ENCODE measurements at regions not wholly inside any gene's neighbourhood (a gene's known extent, or its start where the extent isn't known, plus 50 kb on each side); places are given as distances from the start of the nearest gene placed in this dataset.

GRCh38 chr12:107337346-107338095 is 244.2 kb upstream of the CRY1 start:
- WGBS = 87% methylated on average over 9 of the region's 9 CpGs
- Histone ChIP-seq H3K4me1 (ENCODE audit: control insufficient read depth in 2 of 2, insufficient read depth in 2 of 2, low read length in 2 of 2) (peaks cover 18 to 27% of the 10 kb centered on the region in 2 donors), H3K4me3 (ENCODE audit: low read length in 2 of 2) (no peak overlapping the region), H3K27me3 (ENCODE audit: control insufficient read depth in 2 of 2, insufficient read depth in 1 of 2, low read length in 1 of 2) (no peaks in the 10 kb centered on the region), H3K36me3 (ENCODE audit: control insufficient read depth in 2 of 2, insufficient read depth in 2 of 2, low read length in 1 of 2) (no peaks in the 10 kb centered on the region), H3K9me3 (ENCODE audit: control insufficient read depth in 2 of 2, insufficient read depth in 1 of 2, low read length in 1 of 2) (no peaks in the 10 kb centered on the region), H3K27ac (ENCODE audit: low read depth in 1 of 2, low read length in 1 of 2) (no peak overlapping the region)
- no peak for DNase-seq (ENCODE audit: low read depth in 6 of 9, low spot score in 9 of 9)

GRCh38 chr12:107339487-107339886 is 246.1 kb upstream of the CRY1 start:
- 77% methylated on average over 4 of the region's 4 CpGs for WGBS
- DNase-seq (ENCODE audit: low read depth in 6 of 9, low spot score in 9 of 9) = no peak
- no peak overlapping the region for H3K27ac ChIP-seq (ENCODE audit: low read depth in 1 of 2, low read length in 1 of 2)
- H3K36me3 ChIP-seq (ENCODE audit: control insufficient read depth in 2 of 2, insufficient read depth in 2 of 2, low read length in 1 of 2) = no peaks in the 10 kb centered on the region
- no peak overlapping the region for H3K4me3 ChIP-seq (ENCODE audit: low read length in 2 of 2)
- H3K9me3 ChIP-seq (ENCODE audit: control insufficient read depth in 2 of 2, insufficient read depth in 1 of 2, low read length in 1 of 2) = no peaks in the 10 kb centered on the region
- no peaks in the 10 kb centered on the region for H3K27me3 ChIP-seq (ENCODE audit: control insufficient read depth in 2 of 2, insufficient read depth in 1 of 2, low read length in 1 of 2)
- peaks cover 10 to 16% of the 10 kb centered on the region in 2 donors for H3K4me1 ChIP-seq (ENCODE audit: control insufficient read depth in 2 of 2, insufficient read depth in 2 of 2, low read length in 2 of 2)

GRCh38 chr12:107339932-107340331 is 246.6 kb upstream of the CRY1 start:
- Histone ChIP-seq H3K4me1 (ENCODE audit: control insufficient read depth in 2 of 2, insufficient read depth in 2 of 2, low read length in 2 of 2) (peaks cover 10 to 16% of the 10 kb centered on the region in 2 donors), H3K27ac (ENCODE audit: low read depth in 1 of 2, low read length in 1 of 2) (no peak overlapping the region), H3K4me3 (ENCODE audit: low read length in 2 of 2) (no peak overlapping the region), H3K27me3 (ENCODE audit: control insufficient read depth in 2 of 2, insufficient read depth in 1 of 2, low read length in 1 of 2) (no peaks in the 10 kb centered on the region), H3K9me3 (ENCODE audit: control insufficient read depth in 2 of 2, insufficient read depth in 1 of 2, low read length in 1 of 2) (no peaks in the 10 kb centered on the region), H3K36me3 (ENCODE audit: control insufficient read depth in 2 of 2, insufficient read depth in 2 of 2, low read length in 1 of 2) (no peaks in the 10 kb centered on the region)
- DNase-seq (ENCODE audit: low read depth in 6 of 9, low spot score in 9 of 9) = no peak
- 96% methylated on average over 2 of the region's 2 CpGs for WGBS

DNA sequence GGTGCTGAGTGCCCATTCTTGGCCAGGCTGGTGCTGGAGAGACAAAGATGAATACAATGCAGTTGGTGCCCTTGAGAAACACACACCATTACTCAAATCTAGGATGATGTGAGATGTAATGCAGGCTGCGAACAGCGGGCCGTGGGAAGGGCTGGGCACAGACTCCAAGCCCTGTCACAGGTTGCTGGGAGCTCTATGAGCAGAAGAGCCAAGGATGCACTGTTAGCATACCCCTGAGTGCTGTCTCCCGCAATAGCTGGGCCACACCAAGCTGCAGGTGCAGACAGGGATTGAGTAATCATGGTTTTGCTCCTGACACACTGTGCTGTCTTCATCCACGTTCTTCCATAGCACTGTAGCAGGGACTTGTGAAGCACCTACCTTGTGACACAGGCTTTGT is 247.5 kb upstream of the CRY1 start:
- Histone ChIP-seq H3K4me1 (ENCODE audit: control insufficient read depth in 2 of 2, insufficient read depth in 2 of 2, low read length in 2 of 2) (peaks cover 10 to 18% of the 10 kb centered on the region in 2 donors), H3K36me3 (ENCODE audit: control insufficient read depth in 2 of 2, insufficient read depth in 2 of 2, low read length in 1 of 2) (no peaks in the 10 kb centered on the region), H3K27ac (ENCODE audit: low read depth in 1 of 2, low read length in 1 of 2) (no peak overlapping the region), H3K27me3 (ENCODE audit: control insufficient read depth in 2 of 2, insufficient read depth in 1 of 2, low read length in 1 of 2) (no peaks in the 10 kb centered on the region), H3K9me3 (ENCODE audit: control insufficient read depth in 2 of 2, insufficient read depth in 1 of 2, low read length in 1 of 2) (no peaks in the 10 kb centered on the region), H3K4me3 (ENCODE audit: low read length in 2 of 2) (no peak overlapping the region)
- WGBS = 92% methylated on average over 5 of the region's 5 CpGs
- no peak for DNase-seq (ENCODE audit: low read depth in 6 of 9, low spot score in 9 of 9)

DNA sequence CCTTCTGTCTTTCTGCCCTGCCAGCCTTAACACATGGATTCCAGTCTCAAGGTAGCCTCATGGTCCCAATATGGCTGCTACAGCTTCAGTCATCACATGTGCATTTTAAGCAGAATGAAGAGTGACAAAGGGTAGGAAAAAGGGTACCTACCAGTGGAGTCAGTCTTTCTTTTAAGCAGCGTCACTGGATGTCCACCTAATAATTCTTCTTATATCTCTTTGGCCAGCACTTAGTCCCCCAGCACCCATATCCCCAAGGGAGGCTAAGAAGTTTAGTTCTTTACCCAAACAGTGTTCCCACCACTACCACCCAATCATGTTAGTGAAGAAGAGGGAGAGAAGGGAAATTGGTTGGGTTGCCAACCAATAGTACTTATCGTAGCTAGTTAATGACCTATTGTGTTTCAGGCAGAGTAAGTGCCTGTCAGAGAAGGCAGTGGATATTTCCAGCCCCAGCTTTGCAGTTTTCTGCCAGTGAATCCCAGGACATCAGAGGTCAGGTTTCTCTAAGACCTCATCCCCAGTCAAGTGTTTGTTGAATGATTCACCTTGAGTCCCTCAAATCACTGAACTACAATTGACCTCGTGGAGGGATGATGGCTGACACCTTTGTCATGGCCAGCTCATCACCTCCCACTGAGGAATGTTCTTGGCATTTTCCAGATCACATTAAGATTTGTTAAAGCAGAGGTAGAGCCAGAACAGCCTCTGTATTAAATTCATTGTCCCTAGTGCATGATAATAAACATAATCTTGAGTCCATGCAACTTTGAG is 250.9 kb upstream of the CRY1 start:
- Histone ChIP-seq H3K9me3 (ENCODE audit: control insufficient read depth in 2 of 2, insufficient read depth in 1 of 2, low read length in 1 of 2) (peaks cover 1 to 4% of the 10 kb centered on the region in 2 donors), H3K4me1 (ENCODE audit: control insufficient read depth in 2 of 2, insufficient read depth in 2 of 2, low read length in 2 of 2) (peaks cover 21 to 25% of the 10 kb centered on the region in 2 donors), H3K27me3 (ENCODE audit: control insufficient read depth in 2 of 2, insufficient read depth in 1 of 2, low read length in 1 of 2) (no peaks in the 10 kb centered on the region), H3K27ac (ENCODE audit: low read depth in 1 of 2, low read length in 1 of 2) (no peak overlapping the region), H3K4me3 (ENCODE audit: low read length in 2 of 2) (no peak overlapping the region), H3K36me3 (ENCODE audit: control insufficient read depth in 2 of 2, insufficient read depth in 2 of 2, low read length in 1 of 2) (no peaks in the 10 kb centered on the region)
- WGBS = 98% methylated on average over 3 of the region's 3 CpGs
- no peak for DNase-seq (ENCODE audit: low read depth in 6 of 9, low spot score in 9 of 9)

- DNase-seq (ENCODE audit: low read depth in 6 of 9, low spot score in 9 of 9) = no peak
- Histone ChIP-seq H3K4me3 (ENCODE audit: low read length in 2 of 2) (no peak overlapping the region), H3K36me3 (ENCODE audit: control insufficient read depth in 2 of 2, insufficient read depth in 2 of 2, low read length in 1 of 2) (no peaks in the 10 kb centered on the region), H3K9me3 (ENCODE audit: control insufficient read depth in 2 of 2, insufficient read depth in 1 of 2, low read length in 1 of 2) (peaks cover 1 to 6% of the 10 kb centered on the region in 2 donors), H3K4me1 (ENCODE audit: control insufficient read depth in 2 of 2, insufficient read depth in 2 of 2, low read length in 2 of 2) (peaks cover 25 to 29% of the 10 kb centered on the region in 2 donors), H3K27me3 (ENCODE audit: control insufficient read depth in 2 of 2, insufficient read depth in 1 of 2, low read length in 1 of 2) (no peaks in the 10 kb centered on the region), H3K27ac (ENCODE audit: low read depth in 1 of 2, low read length in 1 of 2) (peak overlapping the region; percentile 20 to 64)
- over 99% methylated on average over 3 of the region's 3 CpGs for WGBS
Observed at GRCh38 chr12:107347261-107347660, 253.9 kb upstream of the CRY1 start.

GRCh38 chr12:107349008-107349747 is 255.8 kb upstream of the CRY1 start:
- peaks cover 1 to 9% of the 10 kb centered on the region in 2 donors for H3K9me3 ChIP-seq (ENCODE audit: control insufficient read depth in 2 of 2, insufficient read depth in 1 of 2, low read length in 1 of 2)
- 96% methylated on average over 5 of the region's 5 CpGs for WGBS
- peak overlapping the region in 1 of 2 donors; percentile 28 for H3K27ac ChIP-seq (ENCODE audit: low read depth in 1 of 2, low read length in 1 of 2)
- H3K36me3 ChIP-seq (ENCODE audit: control insufficient read depth in 2 of 2, insufficient read depth in 2 of 2, low read length in 1 of 2) = no peaks in the 10 kb centered on the region
- H3K4me3 ChIP-seq (ENCODE audit: low read length in 2 of 2) = no peak overlapping the region
- no peaks in the 10 kb centered on the region for H3K27me3 ChIP-seq (ENCODE audit: control insufficient read depth in 2 of 2, insufficient read depth in 1 of 2, low read length in 1 of 2)
- peaks cover 34 to 38% of the 10 kb centered on the region in 2 donors for H3K4me1 ChIP-seq (ENCODE audit: control insufficient read depth in 2 of 2, insufficient read depth in 2 of 2, low read length in 2 of 2)
- no peak for DNase-seq (ENCODE audit: low read depth in 6 of 9, low spot score in 9 of 9)

GRCh38 chr12:107349839-107350238 is 256.5 kb upstream of the CRY1 start:
- 95% methylated on average over 2 of the region's 2 CpGs for WGBS
- H3K36me3 ChIP-seq (ENCODE audit: control insufficient read depth in 2 of 2, insufficient read depth in 2 of 2, low read length in 1 of 2) = no peaks in the 10 kb centered on the region
- H3K27me3 ChIP-seq (ENCODE audit: control insufficient read depth in 2 of 2, insufficient read depth in 1 of 2, low read length in 1 of 2) = no peaks in the 10 kb centered on the region
- peaks cover 1 to 9% of the 10 kb centered on the region in 2 donors for H3K9me3 ChIP-seq (ENCODE audit: control insufficient read depth in 2 of 2, insufficient read depth in 1 of 2, low read length in 1 of 2)
- DNase-seq (ENCODE audit: low read depth in 6 of 9, low spot score in 9 of 9) = no peak
- H3K27ac ChIP-seq (ENCODE audit: low read depth in 1 of 2, low read length in 1 of 2) = no peak overlapping the region
- H3K4me3 ChIP-seq (ENCODE audit: low read length in 2 of 2) = no peak overlapping the region
- H3K4me1 ChIP-seq (ENCODE audit: control insufficient read depth in 2 of 2, insufficient read depth in 2 of 2, low read length in 2 of 2) = peaks cover 35 to 39% of the 10 kb centered on the region in 2 donors

GRCh38 chr12:107351109-107351508 is 257.8 kb upstream of the CRY1 start:
- no peaks in the 10 kb centered on the region for H3K36me3 ChIP-seq (ENCODE audit: control insufficient read depth in 2 of 2, insufficient read depth in 2 of 2, low read length in 1 of 2)
- no peaks in the 10 kb centered on the region for H3K27me3 ChIP-seq (ENCODE audit: control insufficient read depth in 2 of 2, insufficient read depth in 1 of 2, low read length in 1 of 2)
- H3K4me1 ChIP-seq (ENCODE audit: control insufficient read depth in 2 of 2, insufficient read depth in 2 of 2, low read length in 2 of 2) = peaks cover 39 to 45% of the 10 kb centered on the region in 2 donors
- peaks cover 1 to 9% of the 10 kb centered on the region in 2 donors for H3K9me3 ChIP-seq (ENCODE audit: control insufficient read depth in 2 of 2, insufficient read depth in 1 of 2, low read length in 1 of 2)
- H3K27ac ChIP-seq (ENCODE audit: low read depth in 1 of 2, low read length in 1 of 2) = no peak overlapping the region
- WGBS = 95% methylated on average over 3 of the region's 3 CpGs
- H3K4me3 ChIP-seq (ENCODE audit: low read length in 2 of 2) = no peak overlapping the region
- DNase-seq (ENCODE audit: low read depth in 6 of 9, low spot score in 9 of 9) = no peak
